Mucosa of descending colon (tissue), 3 donors: ENCODE measurements at regions not wholly inside any gene's neighbourhood (a gene's known extent, or its start where the extent isn't known, plus 50 kb on each side); places are given as distances from the start of the nearest gene placed in this dataset.

Source experiments
- ATAC-seq: fragments of 200-7000 bp; cut with Tn5 transposase; one replicate; pipeline ENCODE4 v1.9.1; 2020; ENCODE audit warnings: mild to moderate bottlenecking, moderate library complexity
- DNase-seq, 3 donors: peaks; one replicate each; pipeline ENCODE4 v3.0.0-alpha.2; 2020
- H3K36me3 ChIP-seq: fragments of 200-600 bp; one replicate; pipeline ENCODE4 v1.8.0; 2021; ENCODE audit warnings: low read depth, mild to moderate bottlenecking
- H3K4me1 ChIP-seq: fragments of 200-600 bp; one replicate; pipeline ENCODE4 v1.8.0; 2021; ENCODE audit warnings: low read depth, mild to moderate bottlenecking
- H3K4me3 ChIP-seq: fragments of 200-600 bp; one replicate; pipeline ENCODE4 v1.8.0; 2021; ENCODE audit warnings: mild to moderate bottlenecking
- H3K9me3 ChIP-seq: fragments of 200-600 bp; one replicate; pipeline ENCODE4 v1.8.0; 2021; ENCODE audit warnings: mild to moderate bottlenecking
- CTCF ChIP-seq: fragments of 200-600 bp; IDR thresholded peaks from one replicate; pipeline ENCODE4 v1.8.0; 2022; ENCODE audit warnings: antibody characterized with exemption, mild to moderate bottlenecking
- intact Hi-C, 2 donors: fragments of 100-400 bp; cut with DNase I in 1 of 2; cut with micrococcal nuclease in 1 of 2; formaldehyde crosslinking; loops; one replicate each; pipeline versions ENCODE4 v1.11.0 to v1.11.1; 2022; cut with DNase I, micrococcal nuclease
- donor health status: DM: no; HTN: no; CAD: no; lungs with moderate emphysema.
- donor health status: DM: no; HTN: no; CAD: no.
- donor health status: DM: no; HTN: yes; CAD: no.

GRCh38 chr9:120284821-120285220 lies 295.1 kb downstream of the CDK5RAP2 start:
- intact Hi-C loops, result no loop called here
- no peak overlapping the region for H3K4me3 ChIP-seq
- DNase-seq (no peak), ATAC-seq (no peak)
- TF ChIP-seq CTCF, result no peak
- H3K4me1 ChIP-seq, result no peaks in the 10 kb centered on the region
- H3K9me3 ChIP-seq, result no peaks in the 10 kb centered on the region
- H3K36me3 ChIP-seq, result no peaks in the 10 kb centered on the region

GRCh38 chr9:120281665-120282064 lies 298.3 kb downstream of the CDK5RAP2 start:
- DNase-seq (no peak), ATAC-seq (no peak)
- no peak for TF ChIP-seq CTCF
- Histone ChIP-seq H3K36me3 (no peaks in the 10 kb centered on the region), H3K4me1 (no peaks in the 10 kb centered on the region), H3K9me3 (no peaks in the 10 kb centered on the region), H3K4me3 (no peak overlapping the region)
- intact Hi-C loops, result no loop called here

- Histone ChIP-seq H3K9me3 (no peaks in the 10 kb centered on the region), H3K4me1 (no peaks in the 10 kb centered on the region), H3K4me3 (no peak overlapping the region), H3K36me3 (no peaks in the 10 kb centered on the region)
- ATAC-seq (no peak), DNase-seq (no peak)
- TF ChIP-seq CTCF, result no peak
- intact Hi-C loops, result no loop called here
Observed at GRCh38 chr9:120267929-120268328, 312.0 kb downstream of the CDK5RAP2 start.

- Histone ChIP-seq H3K4me3 (no peak overlapping the region), H3K9me3 (no peaks in the 10 kb centered on the region), H3K4me1 (no peaks in the 10 kb centered on the region), H3K36me3 (no peaks in the 10 kb centered on the region)
- ATAC-seq (no peak), DNase-seq (no peak)
- no peak for TF ChIP-seq CTCF
- intact Hi-C loops, result no loop called here
Observed at GRCh38 chr9:120265791-120266190, 314.2 kb downstream of the CDK5RAP2 start.

GRCh38 chr9:120264528-120264927 lies 315.4 kb downstream of the CDK5RAP2 start:
- Histone ChIP-seq H3K36me3 (no peaks in the 10 kb centered on the region), H3K9me3 (no peaks in the 10 kb centered on the region), H3K4me3 (no peak overlapping the region), H3K4me1 (no peaks in the 10 kb centered on the region)
- TF ChIP-seq CTCF, result no peak
- DNase-seq (no peak), ATAC-seq (no peak)
- intact Hi-C loops, result no loop called here

- Histone ChIP-seq H3K4me1 (no peaks in the 10 kb centered on the region), H3K4me3 (no peak overlapping the region), H3K9me3 (no peaks in the 10 kb centered on the region), H3K36me3 (no peaks in the 10 kb centered on the region)
- ATAC-seq (no peak), DNase-seq (no peak)
- intact Hi-C loops, result no loop called here
- TF ChIP-seq CTCF, result no peak
Observed at GRCh38 chr9:120263836-120264235, 316.1 kb downstream of the CDK5RAP2 start.
